ENCODE measurements at regions not wholly inside any gene's neighbourhood (a gene's known extent, or its start where the extent isn't known, plus 50 kb on each side); places are given as distances from the start of the nearest gene placed in this dataset.
"Not testable (repeated sequence)": the region's sequence is repeated elsewhere in the genome, so short reads cannot be mapped to it uniquely, and the experiment has no call there.

GRCh38 chr7:83732305-83732704 lies 83.4 kb upstream of the SEMA3E start:
- DNase-seq (ENCODE audit: low spot score) = no peak

- no peak for DNase-seq (ENCODE audit: low spot score)
Observed at GRCh38 chr7:83731154-83731553, 82.2 kb upstream of the SEMA3E start.

- not testable (repeated sequence) for DNase-seq (ENCODE audit: low spot score)
Observed at GRCh38 chr7:83716923-83717322, 68.0 kb upstream of the SEMA3E start.

- DNase-seq (ENCODE audit: low spot score) = no peak
Observed at GRCh38 chr7:83708531-83708930, 59.6 kb upstream of the SEMA3E start.

GRCh38 chr7:83704564-83704963 lies 55.6 kb upstream of the SEMA3E start:
- no peak for DNase-seq (ENCODE audit: low spot score)

- DNase-seq (ENCODE audit: low spot score) = no peak
Observed at GRCh38 chr7:83702446-83702845, 53.5 kb upstream of the SEMA3E start.

GRCh38 chr7:83701736-83702135 lies 52.8 kb upstream of the SEMA3E start:
- no peak for DNase-seq (ENCODE audit: low spot score)

Data from LoVo (cell line).